Thymus (tissue), 11 donors: ENCODE measurements at regions not wholly inside any gene's neighbourhood (a gene's known extent, or its start where the extent isn't known, plus 50 kb on each side); places are given as distances from the start of the nearest gene placed in this dataset.
"Not testable (repeated sequence)": the region's sequence is repeated elsewhere in the genome, so short reads cannot be mapped to it uniquely, and the experiment has no call there.

Experiments
- DNase-seq, 9 donors: peaks; one replicate each; pipeline ENCODE4 v3.0.0-alpha.2; 2013; ENCODE audit warnings: low spot score in 9 of 9, low read depth in 6 of 9, missing footprints in 1 of 9
- H3K27ac ChIP-seq, 2 donors: one replicate each; pipeline ENCODE4 v1.5.1; 2013; ENCODE audit warnings: control low read depth in 1 of 2, low read depth in 1 of 2, low read length in 1 of 2, mild to moderate bottlenecking in 1 of 2, moderate library complexity in 1 of 2
- H3K27me3 ChIP-seq, 2 donors: one replicate each; pipeline ENCODE4 v1.5.1; 2013; ENCODE audit warnings: low read length in 1 of 2; ENCODE audit not compliant: control insufficient read depth in 2 of 2, insufficient read depth in 1 of 2
- H3K36me3 ChIP-seq, 2 donors: one replicate each; pipeline ENCODE4 v1.5.1; 2013; ENCODE audit warnings: low read length in 1 of 2, mild to moderate bottlenecking in 1 of 2, moderate library complexity in 1 of 2; ENCODE audit not compliant: control insufficient read depth in 2 of 2, insufficient read depth in 2 of 2
- H3K4me1 ChIP-seq, 2 donors: one replicate each; pipeline ENCODE4 v1.5.1; 2013; ENCODE audit warnings: low read length in 2 of 2; ENCODE audit not compliant: control insufficient read depth in 2 of 2, insufficient read depth in 2 of 2
- H3K4me3 ChIP-seq, 2 donors: one replicate each; pipeline ENCODE4 v1.5.1; 2013; ENCODE audit warnings: low read length in 2 of 2, control low read depth in 1 of 2, mild to moderate bottlenecking in 1 of 2
- H3K9me3 ChIP-seq, 2 donors: one replicate each; pipeline ENCODE4 v1.5.1; 2013; ENCODE audit warnings: low read length in 1 of 2, mild to moderate bottlenecking in 1 of 2; ENCODE audit not compliant: control insufficient read depth in 2 of 2, insufficient read depth in 1 of 2
- WGBS: extraction: QIAGEN DNeasy Blood & Tissue Kit; methylation state at CpG from one replicate; pipeline ENCODE4 v1.1.7; 2013; 5-methylcytosine and 5-hydroxymethylcytosine counted together
- donor health status: healthy.

DNA sequence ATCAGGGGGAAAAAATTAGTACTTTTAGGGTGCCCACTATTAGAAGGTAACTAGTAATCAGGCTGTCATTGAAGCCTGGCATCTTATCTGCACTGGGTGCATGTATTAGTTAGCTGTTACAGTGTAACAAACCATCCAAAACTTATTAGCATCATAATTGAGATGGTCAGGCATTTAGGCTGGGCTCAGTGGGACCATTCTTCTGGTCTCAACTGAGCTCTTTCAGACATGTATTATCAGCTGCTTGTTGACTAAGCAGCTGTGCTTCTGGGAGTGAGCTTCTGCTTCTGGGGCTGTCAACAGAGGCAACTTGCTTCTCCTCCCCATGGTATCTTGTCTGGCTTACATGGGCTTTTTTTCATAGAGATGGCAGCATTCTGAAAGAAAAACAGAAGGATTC is 154.0 kb upstream of the ZNF92 start:
- Histone ChIP-seq H3K36me3 (no peaks in the 10 kb centered on the region), H3K4me1 (no peaks in the 10 kb centered on the region), H3K27me3 (no peaks in the 10 kb centered on the region), H3K9me3 (no peaks in the 10 kb centered on the region), H3K27ac (no peak overlapping the region), H3K4me3 (no peak overlapping the region)
- DNase-seq, result no peak

GRCh38 chr7:65216469-65216868 is 157.2 kb upstream of the ZNF92 start:
- no peaks in the 10 kb centered on the region for H3K4me1 ChIP-seq
- H3K36me3 ChIP-seq, result no peaks in the 10 kb centered on the region
- H3K27ac ChIP-seq, result no peak overlapping the region
- peak in 6 of 9 donors; percentile 26 to 70 (median 54) for DNase-seq
- 9% methylated on average over 8 of the region's 8 CpGs for WGBS
- H3K4me3 ChIP-seq, result no peak overlapping the region
- no peaks in the 10 kb centered on the region for H3K27me3 ChIP-seq
- H3K9me3 ChIP-seq, result no peaks in the 10 kb centered on the region

DNA sequence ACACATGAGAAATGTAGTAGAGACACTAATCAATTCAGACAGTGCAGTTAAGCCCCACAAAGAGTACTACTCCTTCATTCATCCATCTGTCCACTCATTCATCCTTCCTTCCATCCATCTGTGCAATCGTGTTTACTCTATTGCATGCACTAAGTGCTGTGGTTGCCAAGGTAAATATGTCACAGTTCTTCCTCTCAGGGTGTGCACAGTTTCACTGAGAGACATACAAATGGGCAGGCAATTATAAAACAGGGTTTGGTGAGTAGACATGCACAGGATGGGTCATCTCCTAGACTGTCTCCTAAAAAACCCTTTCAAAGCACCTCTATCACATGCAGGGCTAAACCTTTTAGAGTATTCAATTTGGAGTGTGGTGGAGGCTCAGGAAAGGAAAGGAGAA is 160.4 kb upstream of the ZNF92 start:
- H3K4me1 ChIP-seq, H3K27ac ChIP-seq, H3K36me3 ChIP-seq, H3K9me3 ChIP-seq, H3K4me3 ChIP-seq, H3K27me3 ChIP-seq, DNase-seq: not testable (repeated sequence)
- 78% methylated on average over 1 of the region's 1 CpG for WGBS

DNA sequence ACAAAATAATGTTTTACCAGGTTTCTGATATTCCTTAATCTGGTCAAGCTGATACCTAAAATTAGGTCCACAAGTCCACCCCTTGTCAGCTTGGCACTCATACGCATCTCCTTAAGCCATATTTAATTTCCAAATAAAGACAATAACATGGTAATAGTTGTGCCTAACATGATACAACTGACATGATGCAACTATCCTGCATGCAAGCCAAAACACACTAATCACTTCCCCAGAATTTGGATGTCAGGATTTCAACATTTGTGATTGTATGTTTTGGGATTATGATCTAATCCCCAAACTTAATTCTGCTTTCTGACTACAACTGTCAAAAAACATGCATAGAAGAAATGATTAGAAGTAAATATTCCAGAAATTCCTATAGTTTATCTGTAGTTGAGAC is 174.4 kb upstream of the ZNF92 start:
- DNase-seq, result not testable (repeated sequence)
- WGBS, result no CpG with 5 or more reads among the region's 1 CpG

DNA sequence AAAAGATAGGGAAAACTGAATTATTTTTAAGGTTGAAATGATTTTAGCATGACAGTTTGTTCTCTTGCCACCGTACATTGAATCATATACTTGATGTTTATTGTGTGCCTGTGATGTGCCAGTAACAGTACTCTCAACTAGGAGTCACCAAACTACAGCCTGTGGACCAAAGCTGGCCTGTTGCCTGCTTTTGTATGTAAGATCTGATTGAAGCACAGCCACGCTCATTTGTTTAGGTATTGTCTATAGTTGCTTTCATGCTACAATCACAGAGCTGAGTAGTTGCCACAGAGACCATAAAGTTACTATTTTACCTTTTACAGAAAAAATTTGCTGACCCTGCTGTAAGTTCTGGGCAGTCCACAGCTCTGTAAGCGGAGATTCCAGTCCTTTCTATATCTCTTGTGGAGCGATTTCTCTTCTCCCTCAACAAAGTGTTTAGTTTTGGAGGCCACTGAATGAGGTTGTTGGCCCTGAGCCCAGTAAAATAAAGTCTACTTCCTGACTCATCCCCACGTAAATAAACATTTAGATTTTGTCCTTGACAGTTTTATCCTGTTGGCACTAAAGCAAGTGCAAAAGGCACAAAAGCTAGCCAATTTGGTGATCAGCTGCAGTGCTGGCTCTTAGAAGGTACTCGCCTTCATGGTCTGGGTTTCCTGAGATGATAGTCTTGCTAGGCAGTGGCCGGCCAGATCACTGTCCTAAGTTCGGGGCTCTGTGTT is 180.2 kb upstream of the ZNF92 start:
- not testable (repeated sequence) for H3K4me1 ChIP-seq, H3K4me3 ChIP-seq, H3K27me3 ChIP-seq, H3K27ac ChIP-seq, H3K36me3 ChIP-seq, DNase-seq, H3K9me3 ChIP-seq
- 86% methylated on average over 4 of the region's 8 CpGs for WGBS

More for the DNA sequence above, 174.4 kb upstream of the ZNF92 start:
- not testable (repeated sequence) for H3K9me3 ChIP-seq, H3K27me3 ChIP-seq, H3K4me3 ChIP-seq, H3K36me3 ChIP-seq, H3K4me1 ChIP-seq, H3K27ac ChIP-seq

GRCh38 chr7:65177041-65177440 is 170.6 kb upstream of the ERV3-1 start:
- not testable (repeated sequence) for H3K9me3 ChIP-seq, H3K4me1 ChIP-seq, H3K36me3 ChIP-seq, H3K27ac ChIP-seq, DNase-seq, H3K27me3 ChIP-seq, H3K4me3 ChIP-seq
- 69% methylated on average over 5 of the region's 5 CpGs for WGBS

DNA sequence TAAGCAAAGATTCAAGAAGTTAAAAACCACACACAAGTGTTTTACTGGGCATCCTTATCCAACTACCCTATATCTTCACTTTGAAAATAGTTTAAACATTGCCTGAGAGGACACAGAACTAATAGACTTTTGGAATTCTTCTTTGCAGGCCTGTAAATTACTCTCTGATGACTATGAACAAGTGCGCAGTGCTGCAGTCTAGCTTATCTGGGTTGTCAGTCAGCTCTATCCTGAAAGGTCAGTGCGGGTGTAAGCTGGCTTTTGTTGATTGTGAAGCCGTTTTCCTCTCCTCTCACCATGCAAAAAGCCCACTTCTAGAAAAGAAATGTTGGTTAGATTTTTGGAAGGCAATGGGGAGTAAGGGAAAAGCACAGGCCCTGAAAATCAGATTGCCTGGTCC is 143.6 kb upstream of the ERV3-1 start:
- DNase-seq, result not testable (repeated sequence)

GRCh38 chr7:65146118-65146914 is 139.8 kb upstream of the ERV3-1 start:
- not testable (repeated sequence) for H3K4me3 ChIP-seq, DNase-seq, H3K27me3 ChIP-seq, H3K4me1 ChIP-seq, H3K9me3 ChIP-seq, H3K36me3 ChIP-seq, H3K27ac ChIP-seq
- WGBS, result 92% methylated on average over 2 of the region's 2 CpGs

More for the DNA sequence above, 143.6 kb upstream of the ERV3-1 start:
- no CpG with 5 or more reads among the region's 3 CpGs for WGBS
- H3K4me1 ChIP-seq, H3K9me3 ChIP-seq, H3K4me3 ChIP-seq, H3K36me3 ChIP-seq, H3K27me3 ChIP-seq, H3K27ac ChIP-seq: not testable (repeated sequence)

DNA sequence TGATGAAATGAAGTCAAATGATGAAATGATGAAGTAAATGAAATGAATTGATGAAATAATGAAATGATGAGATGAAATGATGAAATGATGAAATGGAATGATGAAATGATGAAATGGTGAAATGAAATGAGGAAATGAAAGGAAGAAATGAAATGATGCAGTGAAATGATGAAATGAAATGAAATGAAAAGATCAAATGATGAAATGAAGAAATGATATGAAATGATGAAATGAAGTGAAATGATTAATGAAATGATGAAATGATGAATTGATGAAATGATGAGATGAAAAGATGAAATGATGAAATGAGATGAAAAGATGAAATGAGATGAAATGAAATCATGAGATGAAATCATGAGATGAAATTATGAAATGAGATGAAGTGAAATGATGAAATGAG is 139.2 kb upstream of the ERV3-1 start:
- not testable (repeated sequence) for H3K4me3 ChIP-seq, H3K4me1 ChIP-seq, H3K9me3 ChIP-seq, H3K27me3 ChIP-seq, H3K27ac ChIP-seq, H3K36me3 ChIP-seq
- DNase-seq, result peak in 1 of 9 donors; percentile 8
